Fibroblast of skin of left biceps (primary cell): ENCODE measurements at regions not wholly inside any gene's neighbourhood (a gene's known extent, or its start where the extent isn't known, plus 50 kb on each side); places are given as distances from the start of the nearest gene placed in this dataset.
A peak's percentile ranks its signal among the peaks of the same experiment; 100 is the strongest.

ENCODE experiments used
- DNase-seq, 2 experiments: peaks; one replicate each; pipeline ENCODE4 v3.0.0-alpha.2; 2013; ENCODE audit warnings: low read depth in 2 of 2

DNA sequence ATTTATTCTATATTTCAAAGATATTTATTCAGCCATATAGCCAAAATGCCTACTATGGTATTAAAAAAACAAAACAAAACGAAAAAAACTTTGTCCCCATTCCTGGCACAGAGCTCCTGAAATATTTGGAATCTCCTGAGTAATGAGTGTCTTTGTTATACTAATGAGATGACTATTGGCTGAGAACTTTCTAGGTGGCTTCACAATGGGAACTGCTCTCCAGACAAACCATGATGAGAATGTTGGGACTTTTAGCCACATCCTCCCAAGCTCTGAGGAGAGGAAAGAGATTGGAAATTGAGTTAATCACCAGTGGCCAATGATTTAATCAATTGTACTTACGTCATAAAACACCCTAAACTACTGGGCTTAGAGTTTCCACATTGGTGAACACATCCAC, 631.8 kb upstream of the SETBP1 start:
- DNase-seq, result no peak

DNA sequence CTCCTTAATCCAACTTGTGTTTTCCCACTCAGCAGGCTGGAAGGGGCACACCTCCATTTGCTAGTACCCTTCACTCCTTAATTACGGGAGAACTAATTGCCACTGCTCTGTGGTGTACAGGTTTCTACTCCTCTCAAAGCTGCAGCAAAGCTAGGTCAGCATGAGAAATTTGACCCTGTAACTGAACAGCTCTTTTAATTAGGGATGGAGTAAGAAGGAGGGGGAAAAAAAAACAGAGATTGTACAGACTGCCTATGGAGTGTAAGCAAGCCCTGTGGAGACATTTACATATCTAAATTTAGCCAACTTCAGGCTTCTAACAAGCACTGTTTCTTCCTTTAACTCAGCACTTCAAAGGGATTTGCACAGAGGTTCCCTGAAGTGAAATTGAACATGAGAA, 629.7 kb upstream of the SETBP1 start:
- DNase-seq, result no peak

GRCh38 chr18:44054514-44054913, 626.2 kb upstream of the SETBP1 start:
- DNase-seq, result no peak

DNA sequence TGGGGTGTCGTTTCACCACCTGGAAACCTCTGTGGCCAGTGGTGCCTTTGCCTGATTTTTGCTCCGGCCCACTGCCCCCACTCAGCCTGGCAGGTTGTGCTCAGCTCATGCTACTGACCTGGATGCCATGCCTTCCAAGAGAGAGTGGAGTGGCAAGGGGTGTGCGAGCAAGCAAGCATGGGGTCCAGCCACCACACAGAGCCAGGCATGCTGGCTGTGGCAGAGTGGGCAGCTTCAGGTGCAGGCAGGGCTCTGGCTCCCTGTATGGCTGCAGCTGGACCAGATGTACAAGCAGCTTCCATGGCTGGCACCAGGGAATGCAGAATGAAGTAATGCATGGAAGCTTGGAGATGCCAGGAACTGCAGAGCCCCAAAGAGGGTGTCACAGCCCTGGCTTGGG, 620.5 kb upstream of the SETBP1 start:
- DNase-seq, result no peak

DNA sequence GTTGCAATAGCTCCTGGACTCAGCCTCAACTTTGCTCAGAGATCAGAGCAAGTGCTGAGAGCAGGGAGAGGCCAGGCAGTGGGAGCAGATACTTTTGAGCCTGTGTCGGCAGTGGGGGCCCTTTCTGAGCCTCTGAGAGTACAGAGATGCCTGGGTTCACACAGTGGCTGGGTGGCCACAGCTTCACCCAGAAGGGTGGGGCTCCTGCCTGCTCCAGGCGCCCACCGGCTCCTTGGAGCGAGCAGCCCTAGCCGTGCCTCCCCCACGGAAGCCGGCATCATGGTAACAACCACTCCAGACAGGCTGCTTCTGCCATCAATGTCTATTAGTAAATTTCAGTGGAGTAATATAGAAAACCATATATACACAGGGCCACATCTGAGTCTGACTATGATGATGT, 619.2 kb upstream of the SETBP1 start:
- DNase-seq, result no peak

- no peak for DNase-seq
Observed at GRCh38 chr18:44062345-44062744, 618.3 kb upstream of the SETBP1 start.

DNA sequence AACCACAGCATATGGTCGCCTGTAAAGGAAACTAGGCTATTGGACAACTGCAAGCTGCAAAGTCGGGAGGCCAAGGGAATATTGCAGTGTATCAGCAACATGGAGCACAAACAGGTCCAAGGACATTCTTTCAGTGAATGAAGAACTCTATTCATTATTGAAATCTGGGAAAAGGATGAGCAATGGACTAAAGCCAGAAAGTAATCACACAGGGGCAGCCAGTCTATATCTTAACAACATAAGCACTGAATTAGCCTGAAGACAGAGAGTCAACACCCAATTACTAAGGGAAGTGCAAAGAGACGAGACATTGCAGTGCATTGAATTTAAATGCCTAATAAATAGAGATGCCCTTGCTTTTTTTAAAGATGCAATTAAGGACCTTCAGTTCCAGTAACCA, 615.5 kb upstream of the SETBP1 start:
- DNase-seq, result no peak

DNA sequence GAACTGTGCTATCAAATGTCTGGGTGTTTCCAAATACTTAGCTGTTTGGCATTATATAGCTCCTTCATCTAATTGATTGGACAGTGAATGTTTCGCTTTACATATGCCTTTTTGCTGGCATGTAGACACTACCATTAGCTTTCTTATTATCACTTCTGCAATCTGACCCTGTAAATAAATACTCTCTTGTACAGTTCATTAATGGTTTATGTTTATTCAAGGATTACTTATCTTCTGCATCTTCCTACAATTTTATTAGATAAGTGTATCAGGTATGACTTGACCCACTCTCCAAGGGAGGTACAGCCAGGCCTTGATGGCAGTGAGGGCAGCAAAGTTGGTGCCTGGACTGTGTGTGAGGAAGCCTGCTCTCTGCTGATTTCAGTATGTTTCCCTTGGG, 614.1 kb upstream of the SETBP1 start:
- DNase-seq, result no peak

- DNase-seq, result no peak
Observed at GRCh38 chr18:44067186-44067585, 613.5 kb upstream of the SETBP1 start.

- DNase-seq, result no peak
Observed at GRCh38 chr18:44075038-44075437, 605.6 kb upstream of the SETBP1 start.

GRCh38 chr18:44079606-44080005, 601.1 kb upstream of the SETBP1 start:
- DNase-seq, result peak; percentile 37 to 40

- DNase-seq, result peak in 1 of 2 experiments; percentile 12
Observed at GRCh38 chr18:44080054-44080453, 600.6 kb upstream of the SETBP1 start.

- no peak for DNase-seq
Observed at GRCh38 chr18:44089732-44090131, 591.0 kb upstream of the SETBP1 start.

DNA sequence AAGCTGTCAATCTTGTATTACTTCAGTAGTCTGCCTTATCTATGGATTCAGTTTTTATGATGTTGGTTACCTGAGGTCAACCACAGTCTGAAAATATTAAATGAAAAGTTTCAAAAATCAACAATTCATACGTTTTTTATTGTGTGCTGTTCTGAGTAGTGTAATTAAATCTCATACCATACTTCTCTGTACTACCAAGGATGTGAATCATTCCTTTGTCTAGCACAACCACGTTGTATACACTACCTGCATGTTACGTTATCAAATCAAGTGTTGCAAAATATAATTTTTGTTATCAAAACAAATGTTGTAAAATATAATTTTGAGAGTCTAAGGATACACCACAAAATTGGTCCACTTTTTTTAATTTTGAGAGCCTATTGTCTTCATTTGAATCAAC, 590.2 kb upstream of the SETBP1 start:
- DNase-seq, result no peak

DNA sequence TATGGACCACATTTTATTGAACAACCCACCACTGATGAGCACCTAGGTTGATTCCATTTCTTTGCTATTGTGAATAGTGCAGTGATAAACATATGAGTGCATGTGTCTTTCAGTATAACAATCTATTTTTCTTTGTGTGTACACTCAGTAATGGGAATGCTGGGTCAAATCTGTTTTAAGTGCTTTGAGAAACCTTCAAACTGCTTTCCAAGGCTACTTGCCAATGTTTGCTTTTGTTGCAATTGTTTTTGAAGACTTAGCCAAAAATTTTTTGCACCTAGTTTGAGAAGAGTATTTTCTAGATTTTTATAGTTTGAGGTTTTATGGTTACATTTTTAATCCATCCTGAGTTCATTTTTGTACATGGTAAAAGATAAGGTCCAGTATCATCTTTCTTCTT, 587.4 kb upstream of the SETBP1 start:
- DNase-seq, result no peak

- no peak for DNase-seq
Observed at GRCh38 chr18:44096016-44096415, 584.7 kb upstream of the SETBP1 start.

DNA sequence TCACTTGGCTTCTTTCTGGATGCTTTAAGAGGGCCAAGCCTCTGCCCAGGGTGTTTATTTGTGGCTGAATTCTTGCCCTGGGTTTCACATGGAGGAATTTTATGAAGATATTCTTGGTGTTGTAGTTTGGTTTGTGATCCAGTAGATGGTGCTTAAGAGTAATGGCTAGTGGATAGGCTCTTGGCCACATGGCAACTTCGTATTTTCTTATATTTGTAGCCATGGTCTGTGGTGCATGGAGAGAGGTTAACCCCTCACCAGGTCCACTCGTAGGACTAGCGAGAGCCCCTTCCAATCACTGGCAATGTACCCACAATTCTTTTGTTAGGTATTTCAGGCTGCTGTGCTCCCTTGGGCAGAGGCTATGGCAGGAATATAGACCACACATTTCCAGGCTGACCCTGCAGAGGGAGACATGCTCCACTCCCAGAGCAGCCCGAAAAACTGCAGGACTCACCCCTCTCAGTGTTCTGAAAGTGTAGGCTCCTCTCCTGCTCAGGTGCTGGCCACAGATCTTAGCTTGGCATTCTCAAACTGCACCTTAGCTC, 582.1 kb upstream of the SETBP1 start:
- DNase-seq, result no peak

DNA sequence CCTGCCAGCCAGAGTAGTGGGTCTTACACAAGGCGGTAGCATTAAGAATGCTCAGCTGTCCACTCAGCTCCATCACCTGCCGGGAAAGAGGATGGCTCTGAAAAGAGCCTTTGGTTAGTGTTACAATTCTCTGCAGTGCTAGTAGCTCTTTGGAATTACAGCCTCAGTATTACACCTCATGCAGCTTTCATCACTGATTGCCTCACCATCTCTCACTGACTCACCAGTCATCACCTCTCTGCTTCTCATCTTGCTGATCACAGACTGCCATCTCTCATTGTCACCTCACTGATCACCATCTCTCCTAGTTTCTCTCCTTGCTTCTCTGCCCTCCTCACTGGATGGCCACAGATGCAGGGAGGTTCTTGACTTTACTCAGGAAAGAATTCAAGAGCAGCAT, 573.5 kb upstream of the SETBP1 start:
- no peak for DNase-seq

DNA sequence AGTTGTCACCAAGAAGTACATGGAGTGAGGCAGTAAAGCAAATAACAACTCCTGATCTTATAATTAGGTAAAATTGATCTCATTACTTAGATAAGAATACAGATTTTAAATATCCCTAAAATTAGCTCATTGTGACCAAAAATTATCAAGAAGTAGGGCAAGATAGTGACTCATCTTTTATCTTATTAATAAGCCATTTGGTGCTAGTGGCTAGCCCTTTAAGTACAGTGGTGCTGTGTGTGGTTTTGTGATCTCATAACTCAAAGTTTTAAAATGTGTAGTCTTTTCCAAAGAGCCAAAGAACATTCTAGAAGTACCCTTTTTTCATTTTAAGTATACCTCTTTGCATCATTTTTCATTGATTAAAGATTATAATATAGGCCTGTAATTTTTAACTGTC, 569.4 kb upstream of the SETBP1 start:
- no peak for DNase-seq

DNA sequence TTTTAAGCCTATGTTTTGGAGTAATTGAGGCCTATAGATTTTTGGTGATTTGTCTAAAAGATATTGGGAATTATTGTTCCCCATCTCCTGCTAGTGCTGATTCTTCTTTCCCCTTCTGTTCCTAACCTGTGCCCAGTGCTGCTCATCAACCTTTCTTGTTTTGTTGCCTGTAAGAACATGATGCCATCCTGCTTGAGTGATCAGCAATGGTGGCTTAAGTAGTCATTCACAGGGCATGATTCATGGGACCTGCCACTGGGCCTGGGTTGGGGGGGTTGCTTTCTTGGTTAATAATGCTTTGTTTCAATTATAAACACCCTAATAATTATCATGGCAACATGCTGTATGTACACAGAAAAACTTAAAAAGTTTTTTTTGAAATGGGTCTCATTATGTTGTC, 562.9 kb upstream of the SETBP1 start:
- no peak for DNase-seq

GRCh38 chr18:44119607-44120006, 561.1 kb upstream of the SETBP1 start:
- DNase-seq, result no peak

DNA sequence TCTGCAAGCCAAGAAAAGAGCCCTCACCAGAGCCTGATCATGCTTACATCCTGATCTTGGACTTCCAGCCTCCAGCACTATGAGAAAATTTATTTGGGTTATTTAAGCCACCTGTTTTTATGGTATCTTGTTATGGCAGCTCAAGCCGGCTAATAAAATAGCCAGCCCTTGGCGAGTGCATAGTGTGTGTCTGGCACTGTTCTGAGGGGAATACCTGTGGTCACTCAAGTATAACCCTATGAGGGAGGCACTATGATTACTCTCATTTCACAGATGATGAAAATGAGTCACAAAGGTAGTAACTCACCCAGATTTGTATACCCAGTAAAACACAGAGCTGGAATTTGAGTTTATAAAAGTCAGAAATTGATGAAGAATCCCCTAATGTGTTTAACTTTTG, 556.9 kb upstream of the SETBP1 start:
- no peak for DNase-seq

DNA sequence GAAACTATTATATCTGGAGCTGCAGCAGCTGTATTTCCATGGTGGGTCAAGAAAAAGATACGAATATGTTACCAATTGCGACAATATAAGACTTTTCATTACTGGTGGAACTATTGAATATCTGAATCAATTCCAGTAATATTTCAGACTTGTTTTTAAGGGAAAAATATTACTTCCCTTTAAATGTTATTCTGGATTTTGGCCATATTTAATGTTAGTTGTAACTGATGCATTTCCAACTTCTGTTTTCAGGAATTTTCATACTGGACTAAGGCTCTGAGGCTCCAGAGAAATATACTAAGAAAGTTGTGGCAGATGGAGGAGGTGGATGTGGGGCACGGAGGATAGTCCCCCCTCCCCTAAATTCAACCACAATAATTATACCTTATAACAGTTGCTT, 555.2 kb upstream of the SETBP1 start:
- no peak for DNase-seq

DNA sequence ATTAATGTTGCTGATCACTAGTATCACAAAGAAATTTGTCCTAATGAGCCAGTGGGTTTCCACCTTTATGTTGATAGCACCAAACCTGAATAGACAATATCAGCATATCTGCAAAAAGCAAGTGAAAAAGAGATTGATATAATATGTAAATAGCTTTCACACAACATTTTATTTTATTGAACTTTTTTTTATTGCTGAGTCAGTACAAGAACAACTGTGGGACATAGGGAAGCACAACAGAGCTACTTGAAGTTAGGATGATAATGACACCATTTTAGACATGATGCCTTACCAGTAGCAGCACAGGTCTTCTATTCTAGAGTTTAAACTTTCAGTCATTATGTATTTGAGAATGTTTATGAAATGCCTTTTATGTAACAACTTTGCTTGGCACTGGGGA, 554.1 kb upstream of the SETBP1 start:
- no peak for DNase-seq

DNA sequence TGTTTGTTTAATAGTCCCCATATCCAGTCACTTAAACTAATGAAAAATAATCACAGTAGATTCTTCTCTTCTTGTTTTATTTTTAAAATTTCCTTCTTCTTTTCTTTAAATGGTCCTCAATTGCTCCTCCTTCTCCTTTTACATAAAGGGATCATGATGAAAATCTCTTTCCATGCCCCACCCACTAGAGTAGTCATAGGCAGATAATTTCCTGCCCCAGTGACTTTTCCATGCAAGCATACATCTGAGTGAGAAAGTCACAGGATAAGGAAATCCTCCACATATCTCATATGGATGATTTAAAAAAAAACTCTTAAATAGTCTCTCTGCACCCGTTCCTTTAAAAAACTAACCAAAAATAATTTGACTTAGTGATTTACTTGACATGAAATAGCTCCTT, 552.3 kb upstream of the SETBP1 start:
- no peak for DNase-seq
